ENCODE measurements at regions not wholly inside any gene's neighbourhood (a gene's known extent, or its start where the extent isn't known, plus 50 kb on each side); places are given as distances from the start of the nearest gene placed in this dataset.

GRCh38 chr7:115869190-115869589 is 161.4 kb downstream of the TFEC start:
- no peak overlapping the region for H2BK120ac ChIP-seq (ENCODE audit: low read depth, low read length)
- H3K18ac ChIP-seq (ENCODE audit: low read depth in 1 of 2, low read length in 2 of 2) = no peak overlapping the region
- H3K14ac ChIP-seq (ENCODE audit: low read length in 2 of 2) = no peak overlapping the region
- no peak overlapping the region for H3K4me2 ChIP-seq (ENCODE audit: low read length, poor library complexity, severe bottlenecking)
- no peak overlapping the region for H3K9ac ChIP-seq (ENCODE audit: low read length)
- H3K27me3 ChIP-seq (ENCODE audit: control insufficient read depth in 1 of 2, insufficient read depth in 1 of 2, low read length in 2 of 2) = no peaks in the 10 kb centered on the region
- H2AK5ac ChIP-seq (ENCODE audit: low read length, severe bottlenecking) = no peak overlapping the region
- H4K8ac ChIP-seq (ENCODE audit: low read length) = no peak overlapping the region
- no peak overlapping the region for H3K4ac ChIP-seq (ENCODE audit: low read depth in 1 of 2, low read length in 2 of 2)
- H3K23ac ChIP-seq (ENCODE audit: low read length in 2 of 2) = no peak overlapping the region
- H3K9me3 ChIP-seq (ENCODE audit: control insufficient read depth, low read length) = no peaks in the 10 kb centered on the region
- no peak overlapping the region for H2AFZ ChIP-seq (ENCODE audit: low read depth, low read length)
- no peak overlapping the region for H2BK12ac ChIP-seq (ENCODE audit: low read length in 2 of 2)
- H3K36me3 ChIP-seq (ENCODE audit: control insufficient read depth in 1 of 2, insufficient read depth in 2 of 2, low read depth in 1 of 2, low read length in 2 of 2) = no peaks in the 10 kb centered on the region
- no peak overlapping the region for H2BK5ac ChIP-seq (ENCODE audit: low read depth, low read length, poor library complexity, severe bottlenecking)
- no peak overlapping the region for H3K4me3 ChIP-seq (ENCODE audit: insufficient read depth in 1 of 2, low read depth in 1 of 2, low read length in 2 of 2)
- H3K79me1 ChIP-seq (replicated peaks; ENCODE audit: low read length, poor library complexity, severe bottlenecking) = no peaks in the 10 kb centered on the region
- no peak overlapping the region for H2BK15ac ChIP-seq (ENCODE audit: low read depth, poor library complexity, severe bottlenecking)
- WGBS = 80% methylated on average over 3 of the region's 3 CpGs
- H4K91ac ChIP-seq (ENCODE audit: low read length) = no peak overlapping the region
- H3K27ac ChIP-seq (ENCODE audit: low read length, poor library complexity, severe bottlenecking) = no peak overlapping the region
- no peaks in the 10 kb centered on the region for H3K4me1 ChIP-seq (ENCODE audit: control insufficient read depth, insufficient read depth, low read depth, low read length)
- no peak for DNase-seq

GRCh38 chr7:115868369-115868768 is 162.2 kb downstream of the TFEC start:
- no peaks in the 10 kb centered on the region for H3K79me1 ChIP-seq (replicated peaks; ENCODE audit: low read length, poor library complexity, severe bottlenecking)
- no peak overlapping the region for H3K4ac ChIP-seq (ENCODE audit: low read depth in 1 of 2, low read length in 2 of 2)
- no peak overlapping the region for H3K18ac ChIP-seq (ENCODE audit: low read depth in 1 of 2, low read length in 2 of 2)
- no peak overlapping the region for H2BK5ac ChIP-seq (ENCODE audit: low read depth, low read length, poor library complexity, severe bottlenecking)
- H3K9ac ChIP-seq (ENCODE audit: low read length) = no peak overlapping the region
- H3K27me3 ChIP-seq (ENCODE audit: control insufficient read depth in 1 of 2, insufficient read depth in 1 of 2, low read length in 2 of 2) = no peaks in the 10 kb centered on the region
- no peak overlapping the region for H3K27ac ChIP-seq (ENCODE audit: low read length, poor library complexity, severe bottlenecking)
- H3K4me3 ChIP-seq (ENCODE audit: insufficient read depth in 1 of 2, low read depth in 1 of 2, low read length in 2 of 2) = no peak overlapping the region
- H2BK12ac ChIP-seq (ENCODE audit: low read length in 2 of 2) = no peak overlapping the region
- DNase-seq = no peak
- H2BK120ac ChIP-seq (ENCODE audit: low read depth, low read length) = no peak overlapping the region
- no peak overlapping the region for H3K4me2 ChIP-seq (ENCODE audit: low read length, poor library complexity, severe bottlenecking)
- H3K4me1 ChIP-seq (ENCODE audit: control insufficient read depth, insufficient read depth, low read depth, low read length) = no peaks in the 10 kb centered on the region
- H3K36me3 ChIP-seq (ENCODE audit: control insufficient read depth in 1 of 2, insufficient read depth in 2 of 2, low read depth in 1 of 2, low read length in 2 of 2) = no peaks in the 10 kb centered on the region
- H4K91ac ChIP-seq (ENCODE audit: low read length) = no peak overlapping the region
- no peak overlapping the region for H2AFZ ChIP-seq (ENCODE audit: low read depth, low read length)
- H3K14ac ChIP-seq (ENCODE audit: low read length in 2 of 2) = no peak overlapping the region
- no peaks in the 10 kb centered on the region for H3K9me3 ChIP-seq (ENCODE audit: control insufficient read depth, low read length)
- H2BK15ac ChIP-seq (ENCODE audit: low read depth, poor library complexity, severe bottlenecking) = no peak overlapping the region
- no peak overlapping the region for H4K8ac ChIP-seq (ENCODE audit: low read length)
- no peak overlapping the region for H3K23ac ChIP-seq (ENCODE audit: low read length in 2 of 2)
- H2AK5ac ChIP-seq (ENCODE audit: low read length, severe bottlenecking) = no peak overlapping the region
- 90% methylated on average over 4 of the region's 4 CpGs for WGBS

DNA sequence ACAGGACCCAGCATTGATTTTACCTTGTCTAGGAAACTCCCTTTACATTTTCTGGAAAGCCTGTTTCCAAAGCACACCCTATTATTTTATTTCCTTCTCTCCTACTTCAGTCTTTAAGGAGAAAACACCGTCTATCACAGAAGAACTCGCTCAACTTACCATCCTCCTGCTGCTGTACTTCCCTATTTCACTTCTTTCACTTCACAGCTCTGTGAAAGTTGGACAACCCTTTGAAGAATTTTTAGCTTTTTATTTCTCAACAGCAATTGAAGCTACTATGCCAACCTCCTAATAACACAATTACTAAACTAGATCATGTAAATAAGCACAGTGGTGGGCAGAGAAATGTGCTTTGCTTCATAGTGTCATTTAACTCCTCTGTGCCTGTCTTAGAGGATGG is 166.5 kb downstream of the TFEC start:
- H3K18ac ChIP-seq (ENCODE audit: low read depth in 1 of 2, low read length in 2 of 2) = no peak overlapping the region
- no peaks in the 10 kb centered on the region for H3K27me3 ChIP-seq (ENCODE audit: control insufficient read depth in 1 of 2, insufficient read depth in 1 of 2, low read length in 2 of 2)
- no peak overlapping the region for H2AK5ac ChIP-seq (ENCODE audit: low read length, severe bottlenecking)
- no peak overlapping the region for H4K8ac ChIP-seq (ENCODE audit: low read length)
- H3K27ac ChIP-seq (ENCODE audit: low read length, poor library complexity, severe bottlenecking) = no peak overlapping the region
- no peak overlapping the region for H3K23ac ChIP-seq (ENCODE audit: low read length in 2 of 2)
- H3K14ac ChIP-seq (ENCODE audit: low read length in 2 of 2) = no peak overlapping the region
- no peaks in the 10 kb centered on the region for H3K4me1 ChIP-seq (ENCODE audit: control insufficient read depth, insufficient read depth, low read depth, low read length)
- no peak overlapping the region for H2BK15ac ChIP-seq (ENCODE audit: low read depth, poor library complexity, severe bottlenecking)
- H3K9me3 ChIP-seq (ENCODE audit: control insufficient read depth, low read length) = no peaks in the 10 kb centered on the region
- 87% methylated on average over 2 of the region's 2 CpGs for WGBS
- no peak overlapping the region for H2AFZ ChIP-seq (ENCODE audit: low read depth, low read length)
- no peak overlapping the region for H4K91ac ChIP-seq (ENCODE audit: low read length)
- no peak overlapping the region for H3K4me3 ChIP-seq (ENCODE audit: insufficient read depth in 1 of 2, low read depth in 1 of 2, low read length in 2 of 2)
- no peaks in the 10 kb centered on the region for H3K36me3 ChIP-seq (ENCODE audit: control insufficient read depth in 1 of 2, insufficient read depth in 2 of 2, low read depth in 1 of 2, low read length in 2 of 2)
- no peak overlapping the region for H2BK12ac ChIP-seq (ENCODE audit: low read length in 2 of 2)
- H3K9ac ChIP-seq (ENCODE audit: low read length) = no peak overlapping the region
- H3K4me2 ChIP-seq (ENCODE audit: low read length, poor library complexity, severe bottlenecking) = no peak overlapping the region
- DNase-seq = no peak
- H3K79me1 ChIP-seq (replicated peaks; ENCODE audit: low read length, poor library complexity, severe bottlenecking) = no peaks in the 10 kb centered on the region
- no peak overlapping the region for H3K4ac ChIP-seq (ENCODE audit: low read depth in 1 of 2, low read length in 2 of 2)
- H2BK120ac ChIP-seq (ENCODE audit: low read depth, low read length) = no peak overlapping the region
- no peak overlapping the region for H2BK5ac ChIP-seq (ENCODE audit: low read depth, low read length, poor library complexity, severe bottlenecking)

- Histone ChIP-seq H3K4me1 (ENCODE audit: control insufficient read depth, insufficient read depth, low read depth, low read length) (peaks cover 2% of the 10 kb centered on the region), H3K27me3 (ENCODE audit: control insufficient read depth in 1 of 2, insufficient read depth in 1 of 2, low read length in 2 of 2) (no peaks in the 10 kb centered on the region), H3K14ac (ENCODE audit: low read length in 2 of 2) (no peak overlapping the region), H3K4me3 (ENCODE audit: insufficient read depth in 1 of 2, low read depth in 1 of 2, low read length in 2 of 2) (no peak overlapping the region), H3K79me1 (replicated peaks; ENCODE audit: low read length, poor library complexity, severe bottlenecking) (no peaks in the 10 kb centered on the region), H3K18ac (ENCODE audit: low read depth in 1 of 2, low read length in 2 of 2) (no peak overlapping the region), H4K91ac (ENCODE audit: low read length) (no peak overlapping the region), H3K9me3 (ENCODE audit: control insufficient read depth, low read length) (no peaks in the 10 kb centered on the region), H2BK12ac (ENCODE audit: low read length in 2 of 2) (no peak overlapping the region), H3K36me3 (ENCODE audit: control insufficient read depth in 1 of 2, insufficient read depth in 2 of 2, low read depth in 1 of 2, low read length in 2 of 2) (no peaks in the 10 kb centered on the region), H2AFZ (ENCODE audit: low read depth, low read length) (no peak overlapping the region), H3K4me2 (ENCODE audit: low read length, poor library complexity, severe bottlenecking) (no peak overlapping the region), H3K23ac (ENCODE audit: low read length in 2 of 2) (no peak overlapping the region), H2BK120ac (ENCODE audit: low read depth, low read length) (no peak overlapping the region), H2AK5ac (ENCODE audit: low read length, severe bottlenecking) (no peak overlapping the region), H4K8ac (ENCODE audit: low read length) (no peak overlapping the region), H3K27ac (ENCODE audit: low read length, poor library complexity, severe bottlenecking) (no peak overlapping the region), H3K4ac (ENCODE audit: low read depth in 1 of 2, low read length in 2 of 2) (no peak overlapping the region), H3K9ac (ENCODE audit: low read length) (no peak overlapping the region), H2BK5ac (ENCODE audit: low read depth, low read length, poor library complexity, severe bottlenecking) (no peak overlapping the region), H2BK15ac (ENCODE audit: low read depth, poor library complexity, severe bottlenecking) (no peak overlapping the region)
- DNase-seq = peak; percentile 54
- WGBS = no CpG with 5 or more reads among the region's 1 CpG
Observed at GRCh38 chr7:115851291-115851690, 179.3 kb downstream of the TFEC start.
